Fibroblast of mammary gland (primary cell): ENCODE measurements at regions not wholly inside any gene's neighbourhood (a gene's known extent, or its start where the extent isn't known, plus 50 kb on each side); places are given as distances from the start of the nearest gene placed in this dataset.

ENCODE experiments used
- DNase-seq: peaks from one replicate; pipeline ENCODE4 v3.0.0-alpha.2; 2010; ENCODE audit warnings: low read depth
- H3K4me3 ChIP-seq: 2 replicates; pipeline ENCODE4 v1.5.1; 2011; ENCODE audit warnings: low read depth, mild to moderate bottlenecking, low read length, moderate library complexity; ENCODE audit not compliant: control insufficient read depth
- TF ChIP-seq, protein P1 (sequence below): conservative IDR thresholded peaks from 2 replicates; pipeline ENCODE4 v1.5.1; 2011; ENCODE audit warnings: low read depth, low read length, inconsistent platforms; ENCODE audit not compliant: control insufficient read depth, insufficient read depth

DNA sequence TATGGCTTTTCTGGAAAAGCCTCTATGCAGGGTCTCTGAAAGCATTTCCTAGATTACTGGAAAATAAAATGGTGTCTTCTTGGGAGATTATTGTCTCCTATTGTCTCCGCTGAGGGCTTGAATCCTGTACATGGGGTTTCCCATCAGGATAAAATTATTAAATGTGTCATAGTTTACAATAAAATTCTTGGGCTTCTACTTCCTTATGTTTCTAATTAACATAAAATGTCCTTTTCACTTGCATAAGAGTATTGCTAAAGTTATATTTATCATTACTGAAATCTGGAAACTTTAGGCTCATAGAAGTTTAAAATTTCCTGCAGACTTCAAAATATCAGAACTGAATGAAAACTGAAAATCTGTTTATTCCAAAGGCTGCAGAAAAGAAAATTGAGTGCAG, 595.5 kb upstream of the AGTR1 start:
- no peak overlapping the region for H3K4me3 ChIP-seq
- TF ChIP-seq, protein P1, sequence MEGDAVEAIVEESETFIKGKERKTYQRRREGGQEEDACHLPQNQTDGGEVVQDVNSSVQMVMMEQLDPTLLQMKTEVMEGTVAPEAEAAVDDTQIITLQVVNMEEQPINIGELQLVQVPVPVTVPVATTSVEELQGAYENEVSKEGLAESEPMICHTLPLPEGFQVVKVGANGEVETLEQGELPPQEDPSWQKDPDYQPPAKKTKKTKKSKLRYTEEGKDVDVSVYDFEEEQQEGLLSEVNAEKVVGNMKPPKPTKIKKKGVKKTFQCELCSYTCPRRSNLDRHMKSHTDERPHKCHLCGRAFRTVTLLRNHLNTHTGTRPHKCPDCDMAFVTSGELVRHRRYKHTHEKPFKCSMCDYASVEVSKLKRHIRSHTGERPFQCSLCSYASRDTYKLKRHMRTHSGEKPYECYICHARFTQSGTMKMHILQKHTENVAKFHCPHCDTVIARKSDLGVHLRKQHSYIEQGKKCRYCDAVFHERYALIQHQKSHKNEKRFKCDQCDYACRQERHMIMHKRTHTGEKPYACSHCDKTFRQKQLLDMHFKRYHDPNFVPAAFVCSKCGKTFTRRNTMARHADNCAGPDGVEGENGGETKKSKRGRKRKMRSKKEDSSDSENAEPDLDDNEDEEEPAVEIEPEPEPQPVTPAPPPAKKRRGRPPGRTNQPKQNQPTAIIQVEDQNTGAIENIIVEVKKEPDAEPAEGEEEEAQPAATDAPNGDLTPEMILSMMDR: no peak
- peak; percentile 55 for DNase-seq

DNA sequence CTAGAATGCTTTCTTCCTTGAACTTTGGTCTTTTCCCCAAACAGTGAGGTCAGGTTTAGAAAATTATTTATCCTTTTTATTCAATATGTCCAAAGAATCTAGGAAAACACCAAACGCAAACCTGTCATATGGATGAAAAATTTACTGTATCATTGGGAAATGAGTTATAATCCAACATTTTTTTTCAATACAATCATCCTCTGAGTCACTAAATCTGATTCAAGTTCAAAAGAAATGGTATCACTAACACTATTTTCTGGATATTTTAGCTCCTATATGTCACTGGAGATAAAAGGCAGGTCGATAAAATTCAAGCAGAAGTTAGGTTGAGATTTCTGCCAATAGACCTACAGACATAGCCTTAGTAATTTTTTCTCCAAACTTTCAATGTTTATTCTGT, 591.6 kb upstream of the AGTR1 start:
- no peak overlapping the region for H3K4me3 ChIP-seq
- TF ChIP-seq, protein P1: no peak
- peak; percentile 42 for DNase-seq

DNA sequence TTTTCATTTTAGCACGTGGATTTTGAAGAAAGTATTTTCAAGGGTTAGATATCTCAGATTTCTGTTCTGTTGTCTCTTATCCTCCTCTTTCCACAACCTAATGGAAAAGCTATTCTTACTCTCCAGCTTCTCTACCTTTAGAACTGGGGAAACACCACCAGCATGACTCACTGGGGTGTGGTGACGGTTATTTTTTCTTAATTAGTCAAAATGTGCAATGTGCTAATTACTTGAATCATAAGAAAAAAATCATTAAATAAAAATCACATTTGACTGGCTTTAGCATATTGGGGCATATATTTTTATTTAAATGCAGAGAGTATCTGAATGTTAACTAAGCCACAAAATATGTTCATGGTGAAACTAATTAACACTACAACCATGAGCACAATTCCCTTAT, 570.7 kb upstream of the AGTR1 start:
- TF ChIP-seq, protein P1: no peak
- no peak for DNase-seq
- no peak overlapping the region for H3K4me3 ChIP-seq

DNA sequence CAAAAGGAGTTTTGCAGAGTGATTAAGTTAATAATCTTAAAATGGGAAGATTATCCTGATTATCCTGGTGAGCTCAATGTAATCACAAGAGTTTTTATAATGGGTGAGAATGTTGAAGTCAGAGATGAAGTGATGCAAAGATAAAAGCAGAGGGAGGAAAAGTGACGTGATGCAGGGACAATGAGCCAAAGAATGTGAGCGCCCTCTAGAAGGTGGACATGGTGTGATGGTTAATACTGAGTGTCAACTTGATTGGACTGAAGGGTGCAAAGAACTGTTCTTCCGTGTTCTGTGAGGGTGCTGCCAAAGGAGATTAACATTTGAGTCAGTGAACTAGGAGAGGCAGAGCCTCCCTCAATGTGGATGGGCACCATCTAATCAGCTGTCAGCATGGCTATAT, 569.6 kb upstream of the AGTR1 start:
- no peak overlapping the region for H3K4me3 ChIP-seq
- no peak for DNase-seq
- TF ChIP-seq, protein P1: no peak

DNA sequence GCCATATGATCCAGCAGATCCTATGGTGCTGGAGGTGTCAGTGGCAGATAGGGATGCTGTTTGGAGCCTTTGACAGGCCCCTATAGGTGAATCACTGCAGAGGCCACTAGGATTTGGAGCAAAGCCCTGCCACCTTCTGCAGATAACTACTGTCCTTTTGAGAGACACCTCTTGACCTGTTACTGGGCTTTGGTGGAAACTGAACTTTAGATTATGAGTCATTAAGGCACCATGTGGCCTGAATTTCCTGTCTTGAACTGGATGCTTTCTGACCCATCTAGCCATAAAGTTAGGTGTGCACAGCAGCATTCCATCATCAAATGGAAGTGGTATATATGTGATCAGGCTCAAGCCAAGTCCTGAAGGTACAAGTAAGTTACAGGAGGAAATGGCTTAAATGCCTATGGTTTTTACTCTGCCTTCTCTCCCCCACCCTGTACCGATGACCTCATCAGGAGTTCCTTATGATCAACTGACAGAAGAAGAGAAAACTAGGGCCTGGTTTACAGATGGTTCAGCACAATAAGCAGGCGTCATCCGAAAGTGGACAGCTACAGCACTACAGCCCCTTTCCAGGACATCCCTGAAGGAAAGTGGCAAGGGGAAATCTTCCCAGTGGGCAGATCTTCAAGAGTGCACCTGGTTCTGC, 565.6 kb upstream of the AGTR1 start:
- TF ChIP-seq, protein P1: no peak
- no peak overlapping the region for H3K4me3 ChIP-seq
- peak; percentile 16 for DNase-seq

DNA sequence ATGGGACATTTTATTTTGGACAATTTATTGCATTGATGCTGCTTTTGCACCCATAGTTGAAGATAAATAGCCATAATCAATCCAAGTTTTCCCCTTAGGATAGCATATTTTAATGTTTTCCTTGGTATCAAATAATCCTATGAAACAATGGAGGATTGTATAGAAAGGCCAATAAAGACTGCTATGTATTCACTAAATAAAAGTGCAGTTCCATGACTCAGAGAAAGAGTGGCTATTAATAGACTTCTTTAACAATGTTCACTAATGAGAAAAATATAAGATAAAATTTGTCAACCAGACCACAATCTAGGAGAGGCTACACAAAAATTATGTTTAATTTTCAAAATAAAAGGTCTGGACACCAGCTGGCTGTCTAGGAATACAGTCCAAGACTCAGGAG, 560.9 kb upstream of the AGTR1 start:
- DNase-seq: no peak
- H3K4me3 ChIP-seq: no peak overlapping the region
- TF ChIP-seq, protein P1: no peak

DNA sequence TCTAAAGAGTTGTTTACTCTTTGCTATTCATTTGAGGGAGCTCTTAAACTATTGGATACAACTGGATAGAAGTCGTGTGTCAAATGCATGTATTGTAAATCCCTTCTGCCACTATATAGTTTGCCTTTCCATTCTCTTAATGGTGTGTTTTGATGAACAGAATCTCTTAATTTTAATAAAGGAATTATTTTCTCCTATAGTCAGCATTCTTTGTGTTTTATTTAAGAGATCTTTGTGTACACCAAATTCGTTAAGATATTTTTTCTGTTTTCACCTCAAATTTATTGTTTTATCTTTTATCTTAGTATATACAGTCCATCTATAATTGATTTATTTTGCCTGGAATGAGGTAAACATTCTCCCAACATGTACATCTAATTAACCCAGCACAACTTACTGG, 551.5 kb upstream of the AGTR1 start:
- DNase-seq: no peak
- TF ChIP-seq, protein P1: no peak
- H3K4me3 ChIP-seq: no peak overlapping the region
